Stimulated activated naive B cell treated with anti-CD40 and anti-IgM and Interleukin-4, amounts not matched to agents 10 μg/mL and 1 μg/mL and 100 μg/mL, for 72 hours (primary cell): ENCODE measurements at regions not wholly inside any gene's neighbourhood (a gene's known extent, or its start where the extent isn't known, plus 50 kb on each side); places are given as distances from the start of the nearest gene placed in this dataset.
"Not testable (repeated sequence)": the region's sequence is repeated elsewhere in the genome, so short reads cannot be mapped to it uniquely, and the experiment has no call there.

Experiments
- ATAC-seq, 2 donors: fragments of 150-1000 bp; cut with Tn5 transposase; replicated peaks; 2 replicates each; pipeline ENCODE4 v1.10.0; 2021; ENCODE audit warnings: moderate library complexity in 1 of 2
- DNase-seq: peaks from one replicate; pipeline ENCODE4 v3.0.0; 2021
- H3K27ac Mint-ChIP-seq: one replicate; pipeline ENCODE4 v1.8.0; 2022; ENCODE audit warnings: mild to moderate bottlenecking, mixed read lengths
- H3K27me3 Mint-ChIP-seq, 2 donors: one replicate each; pipeline ENCODE4 v1.8.0; 2022; ENCODE audit warnings: mixed read lengths in 2 of 2
- H3K36me3 Mint-ChIP-seq, 2 donors: one replicate each; pipeline ENCODE4 v1.8.0; 2022; ENCODE audit warnings: mixed read lengths in 2 of 2, mild to moderate bottlenecking in 1 of 2
- H3K4me1 Mint-ChIP-seq, 2 donors: one replicate each; pipeline ENCODE4 v1.8.0; 2022; ENCODE audit warnings: mixed read lengths in 2 of 2, mild to moderate bottlenecking in 1 of 2
- H3K4me3 Mint-ChIP-seq, 2 donors: one replicate each; pipeline ENCODE4 v1.8.0; 2022; ENCODE audit warnings: mild to moderate bottlenecking in 2 of 2, mixed read lengths in 2 of 2, moderate library complexity in 1 of 2
- H3K9me3 Mint-ChIP-seq, 2 donors: one replicate each; pipeline ENCODE4 v1.8.0; 2022; ENCODE audit warnings: mixed read lengths in 2 of 2, mild to moderate bottlenecking in 1 of 2

DNA sequence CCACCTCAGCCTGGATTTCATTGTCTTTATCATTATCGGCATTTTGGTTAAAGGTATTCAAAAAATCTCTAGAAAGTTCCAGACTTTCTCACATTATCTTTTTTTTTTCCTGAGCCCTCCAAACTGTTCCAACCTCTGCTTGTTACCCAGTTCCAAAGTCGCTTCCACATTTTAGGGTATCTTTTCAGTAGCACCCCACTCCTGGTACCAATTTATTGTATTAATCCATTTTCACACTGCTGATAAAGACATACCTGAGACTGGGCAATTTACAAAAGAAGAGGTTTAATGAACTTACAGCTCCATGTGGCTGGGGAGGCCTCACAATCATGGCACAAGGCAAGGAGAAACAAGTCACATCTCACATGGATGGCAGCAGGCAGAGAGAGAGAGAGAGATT lies 145.5 kb upstream of the SSTR1 start:
- ATAC-seq, H3K4me3 Mint-ChIP-seq, H3K27ac Mint-ChIP-seq, DNase-seq, H3K9me3 Mint-ChIP-seq, H3K36me3 Mint-ChIP-seq, H3K4me1 Mint-ChIP-seq, H3K27me3 Mint-ChIP-seq: not testable (repeated sequence)

- no peak for ATAC-seq
- no peaks in the 10 kb centered on the region for H3K36me3 Mint-ChIP-seq
- no peaks in the 10 kb centered on the region for H3K27me3 Mint-ChIP-seq
- no peaks in the 10 kb centered on the region for H3K4me1 Mint-ChIP-seq
- H3K9me3 Mint-ChIP-seq, result peaks cover 8 to 9% of the 10 kb centered on the region in 2 donors
- H3K27ac Mint-ChIP-seq, result no peak overlapping the region
- no peak overlapping the region for H3K4me3 Mint-ChIP-seq
- DNase-seq, result no peak
Observed at GRCh38 chr14:38063711-38064320, 143.9 kb upstream of the SSTR1 start.

GRCh38 chr14:38065106-38065762 lies 142.5 kb upstream of the SSTR1 start:
- DNase-seq (no peak), ATAC-seq (peak in 1 of 2 donors; percentile 38)
- Mint-ChIP-seq H3K9me3 (peaks cover 8 to 9% of the 10 kb centered on the region in 2 donors), H3K36me3 (no peaks in the 10 kb centered on the region), H3K27ac (no peak overlapping the region), H3K27me3 (no peaks in the 10 kb centered on the region), H3K4me3 (no peak overlapping the region), H3K4me1 (no peaks in the 10 kb centered on the region)

GRCh38 chr14:38070061-38070588 lies 137.6 kb upstream of the SSTR1 start:
- Mint-ChIP-seq H3K27me3 (no peaks in the 10 kb centered on the region), H3K27ac (no peak overlapping the region), H3K9me3 (peaks cover 0 to 1% of the 10 kb centered on the region in 2 donors), H3K4me3 (no peak overlapping the region), H3K36me3 (no peaks in the 10 kb centered on the region), H3K4me1 (no peaks in the 10 kb centered on the region)
- no peak for ATAC-seq
- no peak for DNase-seq

DNA sequence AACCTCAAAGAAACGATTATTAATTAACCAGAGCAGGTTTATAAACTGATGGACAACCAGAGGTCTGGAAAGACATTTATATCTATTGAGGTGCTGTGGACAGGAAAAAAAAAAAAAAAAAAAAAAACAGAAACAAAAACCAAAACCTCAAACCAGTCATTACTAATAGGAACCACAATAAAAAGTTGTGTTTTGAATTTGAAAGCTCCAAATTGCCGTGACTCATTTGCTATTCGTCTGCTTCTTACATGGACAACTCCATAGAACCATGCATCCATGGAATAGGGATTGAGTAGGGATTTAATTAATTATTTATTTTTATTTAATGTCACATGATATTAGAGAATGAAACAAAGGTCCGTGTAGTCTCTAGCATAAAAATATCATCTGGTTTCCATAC lies 134.1 kb upstream of the SSTR1 start:
- no peaks in the 10 kb centered on the region for H3K27me3 Mint-ChIP-seq
- ATAC-seq (no peak), DNase-seq (no peak)
- H3K9me3 Mint-ChIP-seq, result peaks cover 0 to 3% of the 10 kb centered on the region in 2 donors
- H3K4me3 Mint-ChIP-seq, result no peak overlapping the region
- H3K4me1 Mint-ChIP-seq, result no peaks in the 10 kb centered on the region
- no peaks in the 10 kb centered on the region for H3K36me3 Mint-ChIP-seq
- no peak overlapping the region for H3K27ac Mint-ChIP-seq

DNA sequence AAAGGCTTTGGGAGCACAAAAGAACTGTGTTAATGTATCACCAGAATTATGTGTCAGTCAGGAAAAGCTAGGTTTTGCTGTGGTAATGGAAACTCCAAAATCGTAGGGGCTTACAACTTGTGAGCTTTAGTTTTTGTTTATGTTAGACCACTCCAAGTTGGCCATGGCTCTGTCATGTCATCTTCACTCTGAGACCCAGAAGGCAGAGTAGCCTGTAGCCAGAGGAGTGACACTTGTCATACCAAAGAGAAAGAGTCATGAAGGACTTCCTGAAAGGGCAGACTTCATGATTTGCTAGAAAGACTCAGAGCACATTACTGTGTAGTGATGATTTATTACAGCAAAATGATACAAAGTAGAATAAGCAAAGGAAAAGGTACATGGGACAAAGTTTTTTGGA lies 133.6 kb upstream of the SSTR1 start:
- H3K4me3 Mint-ChIP-seq, result no peak overlapping the region
- H3K27ac Mint-ChIP-seq, result no peak overlapping the region
- ATAC-seq (no peak), DNase-seq (no peak)
- H3K36me3 Mint-ChIP-seq, result no peaks in the 10 kb centered on the region
- H3K4me1 Mint-ChIP-seq, result no peaks in the 10 kb centered on the region
- peaks cover 0 to 3% of the 10 kb centered on the region in 2 donors for H3K9me3 Mint-ChIP-seq
- no peaks in the 10 kb centered on the region for H3K27me3 Mint-ChIP-seq

DNA sequence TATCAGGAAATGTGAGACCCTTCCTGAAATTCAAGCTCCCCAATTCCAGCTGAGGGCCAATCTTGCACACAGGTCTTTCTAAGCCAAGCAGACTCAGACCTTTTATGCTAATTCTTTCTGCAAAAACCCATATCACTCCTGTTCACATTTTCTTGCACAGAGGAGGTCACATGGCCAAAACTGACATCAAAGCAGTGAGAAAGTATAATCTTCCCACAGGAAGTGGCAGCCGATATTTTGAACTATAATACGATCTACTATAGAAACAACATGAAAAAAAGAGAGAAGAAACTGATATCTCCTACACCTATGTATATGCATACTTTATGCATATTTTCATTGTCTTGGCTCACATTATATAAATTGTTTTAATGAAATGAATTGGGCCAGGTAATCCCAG lies 132.9 kb upstream of the SSTR1 start:
- ATAC-seq, result peak in 1 of 2 donors; percentile 10
- Mint-ChIP-seq H3K4me3 (no peak overlapping the region), H3K9me3 (peaks cover 0 to 3% of the 10 kb centered on the region in 2 donors), H3K36me3 (no peaks in the 10 kb centered on the region), H3K4me1 (no peaks in the 10 kb centered on the region), H3K27ac (no peak overlapping the region), H3K27me3 (no peaks in the 10 kb centered on the region)
- no peak for DNase-seq

- no peaks in the 10 kb centered on the region for H3K27me3 Mint-ChIP-seq
- no peaks in the 10 kb centered on the region for H3K36me3 Mint-ChIP-seq
- DNase-seq (no peak), ATAC-seq (no peak)
- peaks cover 0 to 3% of the 10 kb centered on the region in 2 donors for H3K9me3 Mint-ChIP-seq
- no peaks in the 10 kb centered on the region for H3K4me1 Mint-ChIP-seq
- no peak overlapping the region for H3K27ac Mint-ChIP-seq
- no peak overlapping the region for H3K4me3 Mint-ChIP-seq
Observed at GRCh38 chr14:38078393-38078792, 129.3 kb upstream of the SSTR1 start.

GRCh38 chr14:38079268-38079667 lies 128.4 kb upstream of the SSTR1 start:
- Mint-ChIP-seq H3K4me3 (no peak overlapping the region), H3K4me1 (no peaks in the 10 kb centered on the region), H3K27me3 (no peaks in the 10 kb centered on the region), H3K27ac (no peak overlapping the region), H3K36me3 (no peaks in the 10 kb centered on the region), H3K9me3 (peaks cover 0 to 3% of the 10 kb centered on the region in 2 donors)
- DNase-seq (no peak), ATAC-seq (peak; percentile 76 to 87)

DNA sequence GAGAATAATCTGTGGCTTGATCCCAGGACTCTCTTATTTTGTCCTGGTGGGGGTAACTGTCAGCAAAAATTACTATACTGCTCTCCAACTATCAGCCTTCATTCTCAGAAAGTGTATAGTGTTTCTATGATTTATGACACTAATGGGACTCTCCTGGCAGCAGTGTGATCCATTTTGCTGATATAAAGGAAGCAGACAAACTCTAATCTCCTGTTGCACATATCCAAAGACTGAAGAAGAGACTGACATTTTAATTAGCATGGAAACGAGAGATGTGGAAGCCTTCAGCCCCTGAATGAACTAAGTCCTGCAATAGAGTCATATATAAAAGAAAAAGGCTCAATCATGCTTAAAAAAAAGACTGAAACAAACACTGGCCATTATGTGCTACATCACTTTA lies 127.8 kb upstream of the SSTR1 start:
- Mint-ChIP-seq H3K27me3 (no peaks in the 10 kb centered on the region), H3K36me3 (no peaks in the 10 kb centered on the region), H3K9me3 (peaks cover 0 to 3% of the 10 kb centered on the region in 2 donors), H3K27ac (no peak overlapping the region), H3K4me1 (no peaks in the 10 kb centered on the region), H3K4me3 (no peak overlapping the region)
- ATAC-seq (no peak), DNase-seq (no peak)

GRCh38 chr14:38080696-38081095 lies 127.0 kb upstream of the SSTR1 start:
- Mint-ChIP-seq H3K27ac (no peak overlapping the region), H3K36me3 (no peaks in the 10 kb centered on the region), H3K27me3 (no peaks in the 10 kb centered on the region), H3K4me1 (no peaks in the 10 kb centered on the region), H3K9me3 (peaks cover 0 to 2% of the 10 kb centered on the region in 2 donors), H3K4me3 (no peak overlapping the region)
- ATAC-seq (no peak), DNase-seq (no peak)

DNA sequence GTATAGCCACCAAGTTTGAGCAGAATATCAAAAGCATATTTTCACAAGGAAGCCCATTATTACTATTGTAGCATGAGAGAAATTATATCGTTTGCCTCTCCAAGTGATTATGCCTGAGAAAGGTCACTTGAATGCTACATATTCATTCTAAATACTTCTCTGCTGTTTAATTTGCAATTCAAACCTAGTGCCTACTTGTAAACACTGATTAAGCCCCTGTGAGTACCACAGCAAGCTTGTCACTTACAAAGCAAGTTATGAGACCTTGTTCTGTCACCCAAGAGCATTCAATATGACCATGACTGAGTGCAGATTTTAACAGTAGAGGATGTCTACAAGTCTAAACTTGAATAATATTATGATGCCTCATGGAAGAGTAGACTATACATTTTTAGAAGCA lies 124.7 kb upstream of the SSTR1 start:
- no peak overlapping the region for H3K27ac Mint-ChIP-seq
- H3K27me3 Mint-ChIP-seq, result no peaks in the 10 kb centered on the region
- ATAC-seq, result no peak

GRCh38 chr14:38089123-38089522 lies 118.6 kb upstream of the SSTR1 start:
- Mint-ChIP-seq H3K4me3 (peak overlapping the region in 1 of 2 donors; percentile 49), H3K27me3 (no peaks in the 10 kb centered on the region), H3K36me3 (peaks cover 0 to 4% of the 10 kb centered on the region in 2 donors), H3K4me1 (no peaks in the 10 kb centered on the region), H3K27ac (no peak overlapping the region), H3K9me3 (peaks cover 14 to 17% of the 10 kb centered on the region in 2 donors)
- ATAC-seq, result no peak
- no peak for DNase-seq

More for the DNA sequence above, 124.7 kb upstream of the SSTR1 start:
- DNase-seq, result no peak
- Mint-ChIP-seq H3K4me1 (no peaks in the 10 kb centered on the region), H3K4me3 (no peak overlapping the region), H3K36me3 (no peaks in the 10 kb centered on the region), H3K9me3 (no peaks in the 10 kb centered on the region)

DNA sequence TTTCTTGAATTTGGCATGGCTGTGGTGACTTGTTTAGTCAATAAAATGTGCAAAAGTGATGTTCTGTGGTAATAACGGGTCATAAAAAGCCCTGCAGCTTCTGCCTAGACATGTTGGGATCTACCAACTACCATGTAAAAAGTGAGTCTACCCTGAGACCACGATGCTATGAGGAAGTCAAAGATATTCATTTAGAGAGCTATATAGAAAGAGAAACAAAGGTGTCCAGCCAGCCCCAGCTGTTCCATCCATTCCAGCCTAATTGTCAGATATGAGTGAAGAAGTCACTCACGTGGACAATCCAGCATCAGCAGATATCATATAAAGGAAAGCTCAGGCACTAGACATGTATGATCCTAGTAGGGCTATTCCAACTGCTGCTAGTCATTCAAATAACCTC lies 117.2 kb upstream of the SSTR1 start:
- no peaks in the 10 kb centered on the region for H3K27me3 Mint-ChIP-seq
- peaks cover 22% of the 10 kb centered on the region in 2 donors for H3K9me3 Mint-ChIP-seq
- H3K4me3 Mint-ChIP-seq, result no peak overlapping the region
- H3K4me1 Mint-ChIP-seq, result no peaks in the 10 kb centered on the region
- DNase-seq (no peak), ATAC-seq (no peak)
- H3K27ac Mint-ChIP-seq, result no peak overlapping the region
- peaks cover 0 to 4% of the 10 kb centered on the region in 2 donors for H3K36me3 Mint-ChIP-seq
